Upper lobe of left lung (tissue), 6 donors: ENCODE measurements at regions not wholly inside any gene's neighbourhood (a gene's known extent, or its start where the extent isn't known, plus 50 kb on each side); places are given as distances from the start of the nearest gene placed in this dataset.

Source experiments
- ATAC-seq, 2 donors: fragments of 200-7000 bp; cut with Tn5 transposase; one replicate each; pipeline ENCODE4 v1.9.1; 2022; ENCODE audit warnings: mild to moderate bottlenecking in 2 of 2, moderate library complexity in 2 of 2; ENCODE audit not compliant: low FRiP score in 2 of 2
- DNase-seq, 2 donors: peaks; one replicate each; pipeline ENCODE4 v3.0.0-alpha.2; 2019 to 2020
- H3K27ac ChIP-seq, 4 donors: fragments of 200-600 bp; sonication (generic); one replicate each; pipeline ENCODE4 v1.5.1; 2016 to 2019
- H3K27me3 ChIP-seq, 4 donors: fragments of 200-600 bp; sonication (generic); one replicate each; pipeline ENCODE4 v1.5.1; 2017 to 2019
- H3K36me3 ChIP-seq, 4 donors: fragments of 200-600 bp; sonication (generic); one replicate each; pipeline ENCODE4 v1.5.1; 2016 to 2019
- H3K4me1 ChIP-seq, 4 donors: fragments of 200-600 bp; sonication (generic); one replicate each; pipeline ENCODE4 v1.5.1; 2018 to 2019
- H3K4me3 ChIP-seq, 4 donors: fragments of 200-600 bp; sonication (generic); one replicate each; pipeline ENCODE4 v1.5.1; 2017 to 2019; ENCODE audit warnings: mild to moderate bottlenecking in 2 of 4, moderate library complexity in 1 of 4
- H3K9me3 ChIP-seq, 4 donors: fragments of 200-600 bp; sonication (generic); one replicate each; pipeline ENCODE4 v1.5.1; 2018 to 2019
- CTCF ChIP-seq, 6 experiments: fragments of 450-650 bp in 4 of 6; fragments of 200-600 bp in 2 of 6; sonication (generic) in 2 of 6; IDR thresholded peaks; one replicate each; pipeline ENCODE4 v1.5.1; 2016 to 2019; ENCODE audit warnings: antibody characterized with exemption in 6 of 6
- EP300 ChIP-seq, 4 donors: sonication (generic); formaldehyde crosslinking; IDR thresholded peaks; one replicate each; pipeline ENCODE4 v1.5.1; 2017; ENCODE audit warnings: antibody characterized with exemption in 4 of 4, control low read depth in 2 of 4
- POLR2A ChIP-seq, 4 donors: fragments of 450-650 bp; IDR thresholded peaks; one replicate each; pipeline ENCODE4 v1.5.1; 2016 to 2017; ENCODE audit warnings: antibody characterized with exemption in 4 of 4, mild to moderate bottlenecking in 2 of 4
- POLR2AphosphoS5 ChIP-seq, 2 donors: sonication (generic); formaldehyde crosslinking; IDR thresholded peaks; one replicate each; pipeline ENCODE4 v1.5.1; 2017; ENCODE audit warnings: antibody characterized with exemption in 2 of 2
- WGBS, 2 donors: methylation state at CpG; one replicate each; pipeline ENCODE4 v1.1.5; 2017 to 2018; 5-methylcytosine and 5-hydroxymethylcytosine counted together
- donor health status: DM: no; HTN: no; CAD: no; lungs with moderate emphysema.
- donor health status: DM: no; HTN: yes; CAD: no; lungs with severe emphysema.

GRCh38 chr18:70414315-70414900 is 125.6 kb downstream of the SOCS6 start:
- Histone ChIP-seq H3K27me3 (no peaks in the 10 kb centered on the region), H3K4me3 (no peak overlapping the region), H3K36me3 (no peaks in the 10 kb centered on the region), H3K27ac (no peak overlapping the region), H3K4me1 (no peaks in the 10 kb centered on the region), H3K9me3 (no peaks in the 10 kb centered on the region)
- TF ChIP-seq POLR2AphosphoS5 (IDR thresholded peaks at IDR 0.05) (no peak), CTCF (IDR thresholded peaks at IDR 0.05) (no peak)
- DNase-seq, result no peak
- 61 to 63% methylated on average over 6 of the region's 6 CpGs for WGBS, 2 donors
- peak in 1 of 2 donors; percentile 29 for ATAC-seq

- no peaks in the 10 kb centered on the region for H3K4me1 ChIP-seq
- 83 to 92% methylated on average over 3 of the region's 3 CpGs for WGBS, 2 donors
- H3K27me3 ChIP-seq, result no peaks in the 10 kb centered on the region
- H3K27ac ChIP-seq, result no peak overlapping the region
- TF ChIP-seq CTCF (IDR thresholded peaks at IDR 0.05), result no peak
- no peak for TF ChIP-seq EP300 (IDR thresholded peaks at IDR 0.05)
- TF ChIP-seq POLR2A (IDR thresholded peaks at IDR 0.05), result no peak
- TF ChIP-seq POLR2AphosphoS5 (IDR thresholded peaks at IDR 0.05), result no peak
- no peaks in the 10 kb centered on the region for H3K9me3 ChIP-seq
- H3K36me3 ChIP-seq, result no peaks in the 10 kb centered on the region
- no peak overlapping the region for H3K4me3 ChIP-seq
- no peak for ATAC-seq
- DNase-seq, result no peak
These were observed 124.6 kb downstream of the SOCS6 start for GRCh38 chr18:70413455-70413854.

GRCh38 chr18:70411876-70412435 is 123.1 kb downstream of the SOCS6 start:
- WGBS, 2 donors, result 38 to 42% methylated on average over 6 of the region's 6 CpGs
- TF ChIP-seq POLR2A (IDR thresholded peaks at IDR 0.05) (no peak), CTCF (IDR thresholded peaks at IDR 0.05) (no peak), POLR2AphosphoS5 (IDR thresholded peaks at IDR 0.05) (no peak), EP300 (IDR thresholded peaks at IDR 0.05) (no peak)
- H3K27ac ChIP-seq, result no peak overlapping the region
- H3K9me3 ChIP-seq, result no peaks in the 10 kb centered on the region
- no peaks in the 10 kb centered on the region for H3K36me3 ChIP-seq
- H3K4me3 ChIP-seq, result no peak overlapping the region
- ATAC-seq, result no peak
- no peaks in the 10 kb centered on the region for H3K4me1 ChIP-seq
- H3K27me3 ChIP-seq, result no peaks in the 10 kb centered on the region
- DNase-seq, result no peak

- WGBS, 2 donors, result 91 to 95% methylated on average over 2 of the region's 2 CpGs
- H3K27me3 ChIP-seq, result no peaks in the 10 kb centered on the region
- no peaks in the 10 kb centered on the region for H3K9me3 ChIP-seq
- no peaks in the 10 kb centered on the region for H3K4me1 ChIP-seq
- DNase-seq (no peak), ATAC-seq (no peak)
- H3K4me3 ChIP-seq, result no peak overlapping the region
- no peak overlapping the region for H3K27ac ChIP-seq
- no peaks in the 10 kb centered on the region for H3K36me3 ChIP-seq
- no peak for TF ChIP-seq POLR2AphosphoS5 (IDR thresholded peaks at IDR 0.05)
- no peak for TF ChIP-seq POLR2A (IDR thresholded peaks at IDR 0.05)
- no peak for TF ChIP-seq EP300 (IDR thresholded peaks at IDR 0.05)
- TF ChIP-seq CTCF (IDR thresholded peaks at IDR 0.05), result no peak
These were observed 122.5 kb downstream of the SOCS6 start for GRCh38 chr18:70411307-70411706.

GRCh38 chr18:70405052-70405451 is 116.2 kb downstream of the SOCS6 start:
- Histone ChIP-seq H3K4me3 (no peak overlapping the region), H3K27ac (no peak overlapping the region), H3K4me1 (no peaks in the 10 kb centered on the region), H3K36me3 (no peaks in the 10 kb centered on the region), H3K27me3 (no peaks in the 10 kb centered on the region), H3K9me3 (no peaks in the 10 kb centered on the region)
- no peak for TF ChIP-seq CTCF (IDR thresholded peaks at IDR 0.05)
- TF ChIP-seq POLR2AphosphoS5 (IDR thresholded peaks at IDR 0.05), result no peak
- no peak for TF ChIP-seq POLR2A (IDR thresholded peaks at IDR 0.05)
- TF ChIP-seq EP300 (IDR thresholded peaks at IDR 0.05), result no peak
- DNase-seq (no peak), ATAC-seq (no peak)
- WGBS, 2 donors, result 72 to 83% methylated on average over 3 of the region's 3 CpGs
